ENCODE measurements at regions not wholly inside any gene's neighbourhood (a gene's known extent, or its start where the extent isn't known, plus 50 kb on each side); places are given as distances from the start of the nearest gene placed in this dataset.

DNA sequence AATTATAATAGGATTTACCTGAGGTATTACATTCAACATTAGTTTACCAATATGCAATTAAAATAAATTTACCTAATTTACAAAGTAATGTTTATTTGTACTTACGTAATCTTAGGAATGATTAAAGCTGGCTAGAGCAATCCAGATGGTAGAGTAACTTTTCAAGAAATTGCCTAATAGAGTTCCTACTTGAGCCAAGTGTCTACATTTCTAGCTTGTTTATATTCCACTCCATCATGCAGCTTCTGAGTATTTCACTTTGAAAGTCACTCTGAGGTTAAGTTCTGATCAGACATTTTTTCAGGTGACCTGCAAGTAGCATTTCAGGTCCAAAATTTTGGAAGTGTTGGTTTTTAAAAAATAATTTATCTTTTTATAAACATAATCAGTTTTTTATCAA lies 1080.7 kb downstream of the TRHDE start:
- TF ChIP-seq, protein P1, sequence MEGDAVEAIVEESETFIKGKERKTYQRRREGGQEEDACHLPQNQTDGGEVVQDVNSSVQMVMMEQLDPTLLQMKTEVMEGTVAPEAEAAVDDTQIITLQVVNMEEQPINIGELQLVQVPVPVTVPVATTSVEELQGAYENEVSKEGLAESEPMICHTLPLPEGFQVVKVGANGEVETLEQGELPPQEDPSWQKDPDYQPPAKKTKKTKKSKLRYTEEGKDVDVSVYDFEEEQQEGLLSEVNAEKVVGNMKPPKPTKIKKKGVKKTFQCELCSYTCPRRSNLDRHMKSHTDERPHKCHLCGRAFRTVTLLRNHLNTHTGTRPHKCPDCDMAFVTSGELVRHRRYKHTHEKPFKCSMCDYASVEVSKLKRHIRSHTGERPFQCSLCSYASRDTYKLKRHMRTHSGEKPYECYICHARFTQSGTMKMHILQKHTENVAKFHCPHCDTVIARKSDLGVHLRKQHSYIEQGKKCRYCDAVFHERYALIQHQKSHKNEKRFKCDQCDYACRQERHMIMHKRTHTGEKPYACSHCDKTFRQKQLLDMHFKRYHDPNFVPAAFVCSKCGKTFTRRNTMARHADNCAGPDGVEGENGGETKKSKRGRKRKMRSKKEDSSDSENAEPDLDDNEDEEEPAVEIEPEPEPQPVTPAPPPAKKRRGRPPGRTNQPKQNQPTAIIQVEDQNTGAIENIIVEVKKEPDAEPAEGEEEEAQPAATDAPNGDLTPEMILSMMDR (conservative IDR thresholded peaks at IDR 0.05; ENCODE audit: low read depth, low read length) = no peak

DNA sequence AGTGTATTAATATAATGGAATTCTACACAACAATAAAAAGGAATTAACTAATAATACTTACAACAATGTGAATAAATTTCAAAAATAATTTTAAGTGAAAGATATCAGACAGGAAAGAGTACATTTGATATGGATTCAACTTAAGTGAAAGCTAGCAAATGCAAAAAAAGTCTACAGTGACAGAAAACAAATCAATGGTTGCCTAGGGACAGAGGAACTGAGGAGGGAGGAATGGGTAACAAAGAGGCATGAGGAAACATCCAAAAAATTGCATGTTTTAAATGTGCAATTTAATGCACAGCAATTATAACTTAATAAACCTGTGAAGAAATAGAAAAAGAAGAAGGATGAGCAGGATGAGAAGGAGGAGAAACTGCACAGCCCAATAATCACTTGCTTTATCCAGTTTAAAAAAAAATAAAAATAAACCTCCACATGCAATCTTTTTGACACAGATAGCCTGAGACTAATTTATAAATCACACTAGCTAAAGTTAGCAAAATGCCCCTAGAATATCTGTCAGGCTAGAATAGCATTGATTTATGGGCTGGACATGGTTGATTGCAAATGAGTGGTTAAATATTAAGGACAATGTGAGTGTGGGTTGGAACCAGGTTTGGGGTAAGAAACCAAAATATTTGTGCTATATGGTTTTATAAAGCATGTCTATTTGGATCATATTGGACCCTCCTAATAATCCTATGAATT lies 1089.1 kb downstream of the TRHDE start:
- H3K4me3 ChIP-seq (ENCODE audit: low read depth, low read length) = no peak overlapping the region
- DNase-seq (ENCODE audit: low read depth) = no peak
- TF ChIP-seq, protein P1 (conservative IDR thresholded peaks at IDR 0.05; ENCODE audit: low read depth, low read length) = no peak

More for the DNA sequence above, 1080.7 kb downstream of the TRHDE start:
- no peak overlapping the region for H3K4me3 ChIP-seq (ENCODE audit: low read depth, low read length)
- no peak for DNase-seq (ENCODE audit: low read depth)

DNA sequence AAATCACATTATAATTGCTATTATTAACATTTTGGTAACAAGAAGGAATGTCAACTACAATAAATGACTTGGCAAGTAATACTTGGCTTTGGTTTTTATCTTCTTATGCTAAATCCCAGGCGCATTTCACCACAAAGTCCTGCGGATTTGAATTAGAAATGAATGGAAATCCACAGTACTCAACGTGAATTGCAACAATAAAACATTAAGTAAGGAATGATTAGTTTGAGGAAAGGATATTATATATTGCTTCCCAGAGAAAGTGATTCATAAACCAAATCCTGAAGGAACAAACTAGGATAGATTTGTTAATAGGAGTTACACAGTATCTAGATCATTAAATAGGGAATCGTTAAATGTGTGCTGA lies 1089.7 kb downstream of the TRHDE start:
- DNase-seq (ENCODE audit: low read depth) = no peak
- TF ChIP-seq, protein P1 (conservative IDR thresholded peaks at IDR 0.05; ENCODE audit: low read depth, low read length) = no peak
- no peak overlapping the region for H3K4me3 ChIP-seq (ENCODE audit: low read depth, low read length)

DNA sequence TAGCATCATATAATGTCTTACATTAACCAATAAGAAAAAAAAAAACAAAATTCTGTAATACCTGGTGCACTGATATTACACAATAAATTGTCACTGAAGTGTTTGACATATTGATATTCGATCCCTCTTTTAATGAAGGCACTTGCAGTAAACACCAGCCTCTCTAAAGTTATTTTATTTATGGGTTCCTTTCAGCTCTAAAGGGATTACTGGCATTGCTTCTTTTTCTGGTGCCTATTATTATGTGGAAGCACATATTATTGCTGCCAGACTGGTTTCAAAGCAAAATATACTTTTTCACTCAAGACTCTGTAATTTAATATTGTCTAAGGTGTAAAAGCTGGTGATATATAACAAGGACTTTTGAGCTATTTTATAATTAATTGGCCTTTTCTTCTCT lies 1090.5 kb downstream of the TRHDE start:
- DNase-seq (ENCODE audit: low read depth) = no peak
- H3K4me3 ChIP-seq (ENCODE audit: low read depth, low read length) = no peak overlapping the region
- TF ChIP-seq, protein P1 (conservative IDR thresholded peaks at IDR 0.05; ENCODE audit: low read depth, low read length) = no peak

DNA sequence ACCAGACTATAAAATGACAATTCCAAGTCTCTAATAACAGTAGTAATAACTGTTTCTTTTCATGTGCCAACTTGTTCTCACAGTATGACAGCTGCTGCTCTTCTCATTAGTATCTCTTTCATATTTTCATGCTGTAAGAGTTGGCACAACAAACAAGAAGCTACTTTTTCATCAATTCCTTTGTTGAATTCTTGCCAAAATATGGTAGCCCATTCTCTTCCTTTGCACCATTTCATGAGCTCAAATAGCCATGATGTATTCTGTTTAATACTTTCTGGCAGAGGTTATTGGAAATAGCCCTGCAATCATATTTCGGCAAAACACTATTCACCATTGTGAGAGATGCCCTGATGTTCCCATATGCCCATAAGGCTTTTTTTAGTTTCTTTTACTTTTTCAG lies 1100.7 kb downstream of the TRHDE start:
- no peak for DNase-seq (ENCODE audit: low read depth)
- H3K4me3 ChIP-seq (ENCODE audit: low read depth, low read length) = no peak overlapping the region
- TF ChIP-seq, protein P1 (conservative IDR thresholded peaks at IDR 0.05; ENCODE audit: low read depth, low read length) = no peak

DNA sequence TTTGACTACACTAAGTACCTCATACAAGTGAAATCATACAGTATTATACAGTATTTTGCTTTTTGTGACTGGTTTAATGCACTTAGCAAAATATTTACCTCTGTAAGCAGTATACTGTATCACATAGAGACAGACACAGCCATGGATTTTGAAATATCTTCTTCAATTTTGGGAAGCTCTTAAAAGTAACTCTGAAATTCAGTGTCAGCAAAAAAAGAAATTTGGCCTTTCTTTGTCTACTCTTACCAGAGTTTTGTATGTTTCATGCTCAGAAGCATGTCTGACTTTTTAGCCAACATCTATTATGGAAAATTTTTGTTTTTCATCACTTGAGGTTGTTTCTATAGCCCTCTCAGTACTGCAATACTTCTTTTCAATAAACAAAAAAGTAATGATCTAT lies 1102.2 kb downstream of the TRHDE start:
- TF ChIP-seq, protein P1 (conservative IDR thresholded peaks at IDR 0.05; ENCODE audit: low read depth, low read length) = no peak
- no peak overlapping the region for H3K4me3 ChIP-seq (ENCODE audit: low read depth, low read length)
- DNase-seq (ENCODE audit: low read depth) = no peak

DNA sequence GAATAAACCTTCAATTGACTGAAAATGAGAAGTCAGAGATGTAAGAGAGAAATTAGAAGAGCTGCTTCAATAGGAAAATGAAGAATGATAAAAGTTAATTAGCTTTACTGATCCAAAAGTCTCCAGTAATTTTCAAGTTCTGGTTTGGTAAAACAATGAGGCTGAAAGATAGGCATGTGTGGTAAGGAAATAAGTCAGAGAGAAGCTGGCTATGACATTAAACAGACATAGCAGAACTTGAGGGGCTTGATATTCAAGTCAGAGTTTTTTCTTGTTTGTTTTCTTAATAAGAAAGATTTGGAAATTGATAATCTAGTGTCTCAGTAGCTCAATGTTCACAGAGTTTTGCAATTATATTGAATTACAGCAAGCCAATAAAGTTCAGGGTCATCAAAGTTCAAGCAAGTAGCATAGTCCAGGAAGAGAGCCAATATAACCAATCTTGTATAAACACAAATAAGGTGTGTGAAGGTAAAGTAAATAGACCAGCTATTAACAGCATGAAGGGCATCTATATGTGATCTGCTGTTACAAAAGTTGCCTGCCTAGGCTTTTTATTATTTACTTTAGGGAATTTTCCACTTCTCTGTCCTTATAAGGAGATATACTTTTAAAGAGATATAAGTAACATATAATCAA lies 1111.5 kb downstream of the TRHDE start:
- no peak overlapping the region for H3K4me3 ChIP-seq (ENCODE audit: low read depth, low read length)
- no peak for DNase-seq (ENCODE audit: low read depth)
- TF ChIP-seq, protein P1 (conservative IDR thresholded peaks at IDR 0.05; ENCODE audit: low read depth, low read length) = no peak
